BLaER1 (cell line): ENCODE measurements at regions not wholly inside any gene's neighbourhood (a gene's known extent, or its start where the extent isn't known, plus 50 kb on each side); places are given as distances from the start of the nearest gene placed in this dataset.

Experiments used
- H3K27ac ChIP-seq: shearing (Covaris generic); formaldehyde crosslinking; 2 replicates; pipeline ENCODE4 v1.8.1; 2022
- H3K27me3 ChIP-seq: shearing (Covaris generic); formaldehyde crosslinking; 2 replicates; pipeline ENCODE4 v1.8.1; 2022
- H3K36me3 ChIP-seq: shearing (Covaris generic); formaldehyde crosslinking; 2 replicates; pipeline ENCODE4 v1.8.1; 2022
- H3K4me1 ChIP-seq: shearing (Covaris generic); formaldehyde crosslinking; 2 replicates; pipeline ENCODE4 v1.8.1; 2022
- H3K4me2 ChIP-seq: shearing (Covaris generic); formaldehyde crosslinking; 2 replicates; pipeline ENCODE4 v1.8.1; 2022
- H3K4me3 ChIP-seq: shearing (Covaris generic); formaldehyde crosslinking; 2 replicates; pipeline ENCODE4 v1.8.1; 2022
- H3K9ac ChIP-seq: shearing (Covaris generic); formaldehyde crosslinking; 2 replicates; pipeline ENCODE4 v1.8.1; 2022
- H3K9me3 ChIP-seq: shearing (Covaris generic); formaldehyde crosslinking; 2 replicates; pipeline ENCODE4 v1.8.1; 2022
- H4K20me1 ChIP-seq: shearing (Covaris generic); formaldehyde crosslinking; 2 replicates; pipeline ENCODE4 v1.8.1; 2022
- Cebpa-rat ChIP-seq: shearing (Covaris generic); IDR thresholded peaks from 2 replicates; pipeline ENCODE4 v1.8.1; 2022

DNA sequence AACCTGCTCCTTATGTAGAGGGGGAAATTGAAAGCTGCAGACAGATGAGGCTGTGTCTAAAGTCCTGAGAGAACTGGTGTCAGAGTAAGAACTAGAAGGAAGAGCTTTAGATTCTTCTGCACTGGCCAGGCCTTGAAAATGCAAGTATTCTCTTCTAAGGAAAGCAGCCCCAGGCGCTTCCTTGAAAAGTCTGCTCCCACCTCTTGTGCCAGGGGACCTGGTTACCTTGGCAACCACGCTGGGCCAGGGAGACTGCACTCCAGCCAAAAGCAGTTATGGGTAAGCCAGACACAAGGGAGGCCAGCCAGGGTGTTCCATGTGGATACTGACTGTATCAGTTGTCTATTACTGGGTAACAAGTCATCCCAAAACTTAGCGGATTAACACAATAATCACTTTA lies 228.6 kb upstream of the SDK2 start:
- H3K4me2 ChIP-seq = no peak overlapping the region
- H3K4me1 ChIP-seq = no peaks in the 10 kb centered on the region
- H3K27me3 ChIP-seq = no peaks in the 10 kb centered on the region
- no peak overlapping the region for H3K9ac ChIP-seq
- no peaks in the 10 kb centered on the region for H3K9me3 ChIP-seq
- H3K4me3 ChIP-seq = no peak overlapping the region
- TF ChIP-seq Cebpa-rat = no peak
- no peaks in the 10 kb centered on the region for H4K20me1 ChIP-seq
- no peak overlapping the region for H3K27ac ChIP-seq
- no peaks in the 10 kb centered on the region for H3K36me3 ChIP-seq

- Histone ChIP-seq H3K9ac (no peak overlapping the region), H3K4me3 (no peak overlapping the region), H3K27me3 (no peaks in the 10 kb centered on the region), H3K36me3 (no peaks in the 10 kb centered on the region), H4K20me1 (no peaks in the 10 kb centered on the region), H3K4me1 (no peaks in the 10 kb centered on the region), H3K4me2 (no peak overlapping the region), H3K9me3 (no peaks in the 10 kb centered on the region), H3K27ac (no peak overlapping the region)
- TF ChIP-seq Cebpa-rat = no peak
Observed at GRCh38 chr17:73874008-73874720, 229.9 kb upstream of the SDK2 start.

DNA sequence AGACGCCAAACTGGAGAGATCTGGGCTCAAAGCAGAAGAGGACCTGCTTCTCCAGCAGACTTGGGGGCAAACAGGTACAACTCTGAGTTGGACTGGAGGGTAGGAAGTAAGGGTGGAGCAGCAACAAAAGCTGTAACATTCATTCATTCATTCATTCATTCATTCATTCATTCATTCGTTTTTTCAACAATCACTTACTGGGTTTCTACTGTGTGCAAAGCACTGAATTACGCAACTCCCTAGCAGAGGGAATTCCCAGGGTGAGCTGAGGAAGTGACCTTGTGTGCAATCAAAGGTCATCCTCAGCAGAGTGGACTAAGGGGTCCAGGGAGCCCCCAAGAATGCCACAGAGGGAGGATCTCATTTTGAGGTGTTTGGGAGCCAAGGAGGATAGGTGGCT lies 231.1 kb upstream of the SDK2 start:
- Histone ChIP-seq H3K27me3 (no peaks in the 10 kb centered on the region), H3K9ac (no peak overlapping the region), H3K9me3 (no peaks in the 10 kb centered on the region), H3K4me3 (no peak overlapping the region), H3K27ac (no peak overlapping the region), H4K20me1 (no peaks in the 10 kb centered on the region), H3K4me1 (no peaks in the 10 kb centered on the region), H3K4me2 (no peak overlapping the region), H3K36me3 (no peaks in the 10 kb centered on the region)
- TF ChIP-seq Cebpa-rat = peak; percentile 59; the same call in 1 of the 2 replicates

- H3K4me3 ChIP-seq = no peak overlapping the region
- H3K36me3 ChIP-seq = no peaks in the 10 kb centered on the region
- no peaks in the 10 kb centered on the region for H3K4me1 ChIP-seq
- H4K20me1 ChIP-seq = no peaks in the 10 kb centered on the region
- no peaks in the 10 kb centered on the region for H3K27me3 ChIP-seq
- no peak overlapping the region for H3K9ac ChIP-seq
- no peaks in the 10 kb centered on the region for H3K9me3 ChIP-seq
- H3K4me2 ChIP-seq = no peak overlapping the region
- H3K27ac ChIP-seq = no peak overlapping the region
- no peak for TF ChIP-seq Cebpa-rat
Observed at GRCh38 chr17:73877962-73878361, 233.7 kb upstream of the SDK2 start.

DNA sequence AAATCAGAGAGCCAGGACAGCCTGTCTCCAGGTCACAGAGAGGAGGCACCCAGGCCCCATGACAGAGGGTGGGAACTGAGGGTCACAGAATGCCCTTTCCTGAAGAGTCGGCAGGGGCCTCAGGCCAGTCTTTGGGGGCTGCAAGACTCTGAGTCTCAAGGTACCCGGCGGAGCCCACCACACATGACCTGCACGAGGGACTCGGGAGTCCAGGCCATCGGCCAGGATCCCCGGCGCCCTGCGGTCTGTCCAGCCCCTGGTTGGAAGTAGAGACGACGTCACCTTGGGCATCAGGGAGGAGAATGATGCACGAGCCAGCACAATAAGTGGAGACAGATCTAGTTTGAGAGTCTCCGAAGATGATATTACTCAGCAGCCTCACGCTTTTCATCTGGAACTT lies 234.7 kb upstream of the SDK2 start:
- Histone ChIP-seq H3K4me1 (no peaks in the 10 kb centered on the region), H3K9me3 (no peaks in the 10 kb centered on the region), H3K27ac (no peak overlapping the region), H3K4me2 (no peak overlapping the region), H4K20me1 (no peaks in the 10 kb centered on the region), H3K36me3 (no peaks in the 10 kb centered on the region), H3K27me3 (no peaks in the 10 kb centered on the region), H3K4me3 (no peak overlapping the region), H3K9ac (no peak overlapping the region)
- no peak for TF ChIP-seq Cebpa-rat

DNA sequence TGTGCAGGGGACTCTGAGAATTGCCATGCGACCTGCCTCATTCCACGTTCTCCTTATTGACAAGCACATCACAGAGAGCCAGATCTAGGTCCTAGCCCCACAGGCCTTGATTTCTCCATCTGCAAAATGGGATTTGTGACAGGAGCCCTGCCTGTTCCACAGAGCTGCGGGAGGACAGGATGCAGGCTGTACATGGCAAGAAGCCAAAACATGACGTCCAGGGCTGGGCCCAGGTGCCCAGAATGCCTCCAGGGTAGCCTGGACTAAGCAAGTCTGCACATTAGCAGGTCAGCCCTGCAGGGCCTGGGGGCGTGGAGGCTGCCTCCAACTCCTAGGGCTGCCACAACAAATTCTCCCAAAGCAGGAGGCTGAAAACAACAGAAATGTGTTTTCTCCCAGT lies 235.7 kb upstream of the SDK2 start:
- Histone ChIP-seq H3K9me3 (no peaks in the 10 kb centered on the region), H3K4me2 (no peak overlapping the region), H3K4me3 (no peak overlapping the region), H3K9ac (no peak overlapping the region), H3K27ac (no peak overlapping the region), H4K20me1 (no peaks in the 10 kb centered on the region), H3K27me3 (no peaks in the 10 kb centered on the region), H3K4me1 (no peaks in the 10 kb centered on the region), H3K36me3 (no peaks in the 10 kb centered on the region)
- no peak for TF ChIP-seq Cebpa-rat

DNA sequence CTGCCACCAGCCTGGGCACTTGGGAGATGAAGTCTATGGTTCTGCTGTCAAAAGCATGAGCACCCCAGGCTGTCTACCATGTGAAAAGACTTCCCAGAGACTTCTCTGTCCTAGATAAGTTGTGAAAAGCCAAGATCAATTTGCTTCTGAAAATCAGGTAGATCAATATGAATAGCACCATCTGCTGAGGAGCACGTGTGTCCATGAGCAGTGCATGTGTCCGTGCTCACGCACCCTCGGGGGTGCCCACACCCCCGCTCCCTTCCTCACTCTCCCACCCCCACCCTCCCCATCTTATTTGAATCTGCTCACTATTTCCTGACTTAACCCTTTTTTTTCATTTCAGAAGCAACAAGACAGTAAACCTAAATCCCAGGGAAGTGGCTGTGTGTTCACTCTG lies 238.3 kb upstream of the SDK2 start:
- H4K20me1 ChIP-seq = no peaks in the 10 kb centered on the region
- no peaks in the 10 kb centered on the region for H3K36me3 ChIP-seq
- H3K27me3 ChIP-seq = no peaks in the 10 kb centered on the region
- H3K4me3 ChIP-seq = no peak overlapping the region
- H3K4me2 ChIP-seq = no peak overlapping the region
- H3K27ac ChIP-seq = no peak overlapping the region
- no peaks in the 10 kb centered on the region for H3K9me3 ChIP-seq
- H3K9ac ChIP-seq = no peak overlapping the region
- no peaks in the 10 kb centered on the region for H3K4me1 ChIP-seq
- TF ChIP-seq Cebpa-rat = no peak

DNA sequence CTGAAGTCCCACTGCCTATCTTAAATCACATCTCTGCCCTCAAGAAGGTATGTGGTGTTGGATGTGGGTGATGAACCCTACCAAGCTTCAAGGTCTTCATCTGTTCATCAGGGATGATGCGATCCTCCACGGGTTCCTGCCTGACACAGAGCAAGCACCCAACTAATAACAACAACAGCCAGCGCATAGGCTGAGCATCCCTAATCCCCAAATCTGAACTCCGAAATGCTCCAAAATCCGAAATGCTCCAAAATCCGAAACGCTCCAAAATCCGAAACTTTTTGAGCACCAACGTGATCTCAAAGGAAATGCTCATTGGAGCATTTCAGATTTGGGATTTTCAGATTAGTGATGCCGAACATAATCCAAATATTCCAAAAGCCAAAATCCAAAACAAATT lies 238.9 kb upstream of the SDK2 start:
- H3K27me3 ChIP-seq = no peaks in the 10 kb centered on the region
- no peak overlapping the region for H3K4me2 ChIP-seq
- no peaks in the 10 kb centered on the region for H4K20me1 ChIP-seq
- H3K9me3 ChIP-seq = no peaks in the 10 kb centered on the region
- no peak for TF ChIP-seq Cebpa-rat
- H3K36me3 ChIP-seq = no peaks in the 10 kb centered on the region
- no peak overlapping the region for H3K9ac ChIP-seq
- no peaks in the 10 kb centered on the region for H3K4me1 ChIP-seq
- H3K27ac ChIP-seq = no peak overlapping the region
- H3K4me3 ChIP-seq = no peak overlapping the region

DNA sequence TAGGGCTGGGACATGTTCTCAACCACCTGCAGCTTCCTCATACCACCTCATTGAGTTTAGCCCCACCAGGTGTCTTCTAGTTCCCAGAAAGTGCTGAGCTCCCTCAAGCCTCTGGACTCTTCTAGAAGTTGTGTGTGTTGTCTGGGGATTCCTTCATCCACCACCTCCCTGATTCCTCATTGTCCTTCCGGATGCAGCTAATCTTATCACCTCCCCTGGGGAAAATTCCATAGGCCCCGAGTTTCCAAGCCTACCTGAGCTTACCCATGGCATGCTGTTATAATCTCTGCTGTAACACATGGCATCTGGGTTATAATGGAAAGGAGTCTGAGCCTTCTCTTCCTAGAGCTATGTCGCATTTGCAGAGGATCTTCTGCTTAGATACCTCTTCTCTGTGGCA lies 243.5 kb upstream of the SDK2 start:
- H4K20me1 ChIP-seq = no peaks in the 10 kb centered on the region
- no peaks in the 10 kb centered on the region for H3K4me1 ChIP-seq

DNA sequence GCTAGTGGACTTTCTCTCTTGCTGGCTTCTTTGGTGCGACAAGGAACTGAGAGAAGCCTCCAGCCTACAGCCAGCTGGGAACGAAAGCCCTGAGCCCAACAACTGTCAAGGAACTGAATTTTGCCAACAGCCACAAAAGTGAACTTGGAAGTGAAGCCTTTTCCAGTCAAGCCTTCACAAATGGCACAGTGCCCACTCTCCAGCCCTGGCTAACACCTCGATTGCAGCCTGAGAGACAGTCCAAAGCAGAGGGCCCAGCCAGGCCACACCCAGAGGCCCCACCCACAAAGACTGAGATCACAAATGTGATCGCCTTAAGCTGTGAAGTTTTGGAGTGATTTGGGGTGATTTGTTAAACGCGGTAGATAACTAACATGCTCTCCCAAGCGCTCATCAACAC lies 244.6 kb upstream of the SDK2 start:
- no peaks in the 10 kb centered on the region for H3K27me3 ChIP-seq
- no peaks in the 10 kb centered on the region for H4K20me1 ChIP-seq
- H3K27ac ChIP-seq = no peak overlapping the region
- no peak for TF ChIP-seq Cebpa-rat
- H3K4me1 ChIP-seq = no peaks in the 10 kb centered on the region
- no peak overlapping the region for H3K9ac ChIP-seq
- H3K9me3 ChIP-seq = no peaks in the 10 kb centered on the region
- no peak overlapping the region for H3K4me2 ChIP-seq
- H3K4me3 ChIP-seq = no peak overlapping the region
- H3K36me3 ChIP-seq = no peaks in the 10 kb centered on the region

More for the DNA sequence above, 243.5 kb upstream of the SDK2 start:
- no peak overlapping the region for H3K4me3 ChIP-seq
- H3K27me3 ChIP-seq = no peaks in the 10 kb centered on the region
- H3K9ac ChIP-seq = no peak overlapping the region
- no peak overlapping the region for H3K27ac ChIP-seq
- TF ChIP-seq Cebpa-rat = no peak
- H3K4me2 ChIP-seq = no peak overlapping the region
- no peaks in the 10 kb centered on the region for H3K36me3 ChIP-seq
- no peaks in the 10 kb centered on the region for H3K9me3 ChIP-seq

- TF ChIP-seq Cebpa-rat = no peak
- H3K4me2 ChIP-seq = no peak overlapping the region
- H4K20me1 ChIP-seq = no peaks in the 10 kb centered on the region
- no peaks in the 10 kb centered on the region for H3K36me3 ChIP-seq
- H3K9ac ChIP-seq = no peak overlapping the region
- H3K4me3 ChIP-seq = no peak overlapping the region
- no peak overlapping the region for H3K27ac ChIP-seq
- no peaks in the 10 kb centered on the region for H3K4me1 ChIP-seq
- H3K27me3 ChIP-seq = no peaks in the 10 kb centered on the region
- no peaks in the 10 kb centered on the region for H3K9me3 ChIP-seq
Observed at GRCh38 chr17:73889439-73889838, 245.2 kb upstream of the SDK2 start.
